HG02840 (cell line): ENCODE measurements at regions not wholly inside any gene's neighbourhood (a gene's known extent, or its start where the extent isn't known, plus 50 kb on each side); places are given as distances from the start of the nearest gene placed in this dataset.

Experiments used
- ATAC-seq: cut with Tn5 transposase; IDR thresholded peaks from one replicate; pipeline ENCODE4 v1.9.1; 2021; ENCODE audit warnings: mild to moderate bottlenecking, moderate library complexity, moderate number of reproducible peaks; ENCODE audit not compliant: unreplicated experiment, low FRiP score

DNA sequence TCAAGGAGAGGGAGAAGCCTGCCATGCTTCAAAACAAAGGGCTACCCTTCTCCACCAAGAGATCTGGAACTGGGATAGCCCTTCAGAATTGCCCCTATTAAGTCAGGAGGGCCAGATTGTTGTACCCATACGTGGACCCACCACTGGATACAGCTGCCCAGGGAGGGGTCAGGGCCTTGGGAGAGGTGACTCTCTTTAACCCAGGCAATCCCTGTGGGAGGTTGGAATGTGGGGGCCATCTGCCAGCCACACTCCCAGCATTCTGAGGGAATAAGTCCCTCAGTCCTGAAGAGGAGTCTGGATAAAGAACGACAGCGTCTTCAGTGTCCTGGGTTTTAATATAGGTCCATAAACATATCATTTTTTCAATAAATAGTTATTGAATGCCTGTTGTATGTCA is 588.2 kb upstream of the TENM4 start:
- no peak for ATAC-seq

GRCh38 chr11:80024119-80024518 is 583.3 kb upstream of the TENM4 start:
- no peak for ATAC-seq

DNA sequence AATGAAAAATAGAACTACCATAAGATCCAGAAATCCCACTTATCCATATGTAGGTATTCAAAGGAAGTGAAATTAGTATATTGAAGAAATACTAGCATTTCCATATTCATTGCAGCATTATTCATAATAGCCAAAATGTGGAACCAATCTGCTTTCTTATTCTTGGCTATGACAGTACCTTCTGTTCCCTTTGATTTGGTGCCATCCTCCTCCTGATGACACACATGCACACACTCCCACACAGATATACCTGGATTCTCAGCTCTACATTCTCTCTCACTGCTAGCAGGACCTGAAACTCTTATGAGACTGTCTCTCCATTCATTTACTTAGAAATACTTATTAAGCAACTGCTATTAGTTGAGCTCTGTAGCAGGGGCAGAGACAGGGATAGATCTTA is 582.6 kb upstream of the TENM4 start:
- no peak for ATAC-seq

DNA sequence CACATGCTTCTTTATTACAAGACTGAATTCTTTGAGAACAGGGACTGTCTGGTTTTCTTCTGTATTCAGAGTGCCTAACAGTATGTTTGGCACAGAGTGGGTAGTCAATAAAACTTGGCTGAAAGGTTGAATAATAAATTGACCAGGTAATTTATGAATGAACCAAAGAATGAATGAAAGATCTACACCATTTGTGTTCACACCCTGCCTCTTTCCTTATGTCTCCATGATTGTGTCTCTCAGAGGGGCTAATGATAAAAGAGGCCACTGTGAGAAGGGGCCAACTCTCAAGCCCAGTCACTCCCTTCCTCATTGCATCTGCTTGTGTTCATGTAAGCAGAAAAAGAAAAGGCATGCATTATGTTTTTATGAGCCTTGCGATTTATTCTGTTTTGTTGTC is 569.7 kb upstream of the TENM4 start:
- no peak for ATAC-seq

DNA sequence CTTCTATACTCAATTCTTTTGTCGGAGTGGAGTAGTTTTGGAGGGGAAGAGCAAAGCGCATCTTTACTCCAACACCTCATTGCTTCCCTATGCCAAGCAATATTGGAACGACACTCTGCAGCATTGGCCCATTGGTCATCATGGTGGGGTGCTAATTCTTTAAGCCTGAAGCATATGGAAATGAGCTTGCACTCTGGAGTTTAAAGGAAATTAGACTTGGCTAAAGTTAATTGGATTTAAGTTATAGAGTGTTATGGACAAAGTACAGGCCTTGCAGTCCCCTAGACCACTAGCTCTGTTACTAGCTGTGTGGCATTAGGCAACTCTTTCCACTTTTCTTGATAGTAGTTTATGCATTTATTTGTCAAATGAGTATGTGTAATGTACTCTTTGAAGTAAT is 568.3 kb upstream of the TENM4 start:
- no peak for ATAC-seq

GRCh38 chr11:80007616-80008015 is 566.8 kb upstream of the TENM4 start:
- ATAC-seq = no peak

- no peak for ATAC-seq
Observed at GRCh38 chr11:79990141-79990540, 549.3 kb upstream of the TENM4 start.

DNA sequence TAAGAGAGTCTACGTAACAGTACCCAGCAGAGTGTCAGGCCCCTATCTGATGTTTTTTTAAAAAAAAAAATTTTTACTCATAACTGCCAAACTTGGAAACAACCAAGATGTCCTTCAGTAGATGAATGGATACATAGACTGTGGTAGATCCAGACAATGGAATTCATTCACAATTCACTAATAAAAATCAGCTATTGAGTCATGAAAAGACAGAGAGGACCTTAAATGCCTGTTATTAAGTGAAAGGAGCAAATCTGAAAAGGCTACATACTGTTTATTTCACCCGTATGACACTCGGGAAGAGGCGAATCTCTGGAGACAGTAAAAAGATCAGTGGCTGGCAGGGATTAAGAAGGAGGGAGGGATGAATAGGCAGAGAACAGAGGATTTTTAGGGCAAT is 541.4 kb upstream of the TENM4 start:
- no peak for ATAC-seq

DNA sequence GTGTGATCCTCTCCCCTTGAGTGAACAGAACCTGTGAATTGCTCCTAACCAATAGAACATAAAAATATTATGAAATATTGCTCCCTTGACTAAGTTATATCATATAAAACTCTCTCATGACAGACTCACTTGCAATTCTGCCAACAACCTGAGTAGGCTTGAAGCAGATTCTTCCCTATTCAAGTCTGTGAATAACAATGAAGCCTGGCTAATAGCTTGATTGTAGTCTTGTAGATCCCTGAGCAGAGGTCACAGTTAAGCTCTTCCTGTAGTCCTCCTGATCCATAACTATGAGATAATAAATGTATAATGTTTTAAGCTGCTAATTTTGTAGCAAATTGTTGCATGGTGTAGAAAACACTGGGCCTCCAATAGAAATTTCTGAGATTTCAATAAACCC is 540.1 kb upstream of the TENM4 start:
- ATAC-seq = no peak

DNA sequence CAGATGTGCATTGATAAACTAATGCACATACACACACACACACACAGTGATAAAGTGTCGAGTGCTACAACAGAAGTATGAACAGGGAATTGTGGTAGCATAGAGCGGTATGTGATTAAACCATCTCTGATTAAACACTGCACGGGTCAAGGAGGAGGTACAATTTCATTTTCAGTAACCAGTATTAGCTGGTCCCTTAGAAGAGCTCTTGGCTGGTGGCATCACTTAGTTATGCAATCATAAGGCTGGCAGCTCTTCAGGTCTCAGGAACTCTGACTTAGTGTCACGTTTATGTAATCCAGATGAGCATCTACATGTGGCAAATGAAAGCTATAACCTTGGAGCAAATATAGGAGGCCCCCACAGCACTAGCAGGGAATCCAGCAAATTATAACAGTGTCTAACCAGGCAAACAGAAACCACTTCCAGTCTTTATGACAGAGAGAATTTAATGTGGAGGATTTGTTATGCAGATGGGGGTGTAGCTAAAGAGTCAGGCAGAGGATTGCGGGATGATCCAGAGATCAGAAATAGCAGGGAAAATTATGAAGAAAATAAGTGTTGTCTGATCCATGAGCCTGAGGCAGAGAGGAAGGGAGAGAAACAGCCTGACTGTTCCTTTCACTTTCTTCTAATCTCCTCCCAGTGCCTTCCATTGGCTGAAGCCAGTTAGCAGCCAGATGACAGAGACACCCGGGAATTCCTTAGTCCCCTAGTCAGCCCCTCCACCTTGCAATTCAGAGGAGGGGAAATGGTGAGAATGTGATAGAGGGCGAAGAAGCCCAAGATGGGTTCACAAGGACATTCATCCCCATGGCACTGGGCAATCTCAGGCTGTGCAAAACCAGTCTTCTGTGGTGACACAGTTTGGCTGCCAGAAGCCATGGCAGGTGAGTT is 533.1 kb upstream of the TENM4 start:
- no peak for ATAC-seq

GRCh38 chr11:79971255-79971654 is 530.4 kb upstream of the TENM4 start:
- no peak for ATAC-seq

DNA sequence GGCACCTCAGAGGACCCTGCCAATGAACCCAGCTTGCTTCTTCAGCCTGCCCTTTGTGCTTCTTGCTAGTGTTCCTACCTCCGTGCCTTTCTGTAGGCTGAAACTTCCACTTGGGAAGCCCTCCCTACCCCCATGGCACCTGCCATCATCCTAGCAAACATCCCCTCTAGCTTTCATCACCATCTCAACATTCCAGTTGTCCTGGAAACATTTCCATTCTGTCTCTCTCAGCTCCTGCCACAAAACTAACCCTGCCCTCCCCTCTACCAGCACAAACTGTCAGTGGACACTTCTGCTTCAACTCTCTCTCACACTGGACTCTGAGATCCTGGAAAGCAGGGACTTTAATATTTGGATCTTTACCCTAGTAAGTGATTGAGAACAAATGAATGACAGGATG is 525.8 kb upstream of the TENM4 start:
- ATAC-seq = no peak

- no peak for ATAC-seq
Observed at GRCh38 chr11:79963856-79964645, 523.2 kb upstream of the TENM4 start.

- ATAC-seq = no peak
Observed at GRCh38 chr11:79960461-79960860, 519.6 kb upstream of the TENM4 start.

GRCh38 chr11:79959318-79959717 is 518.5 kb upstream of the TENM4 start:
- ATAC-seq = no peak

- ATAC-seq = no peak
Observed at GRCh38 chr11:79957702-79958101, 516.9 kb upstream of the TENM4 start.

GRCh38 chr11:79956061-79956460 is 515.2 kb upstream of the TENM4 start:
- ATAC-seq = no peak

GRCh38 chr11:79953629-79954028 is 512.8 kb upstream of the TENM4 start:
- no peak for ATAC-seq

- ATAC-seq = no peak
Observed at GRCh38 chr11:79950741-79951140, 509.9 kb upstream of the TENM4 start.

DNA sequence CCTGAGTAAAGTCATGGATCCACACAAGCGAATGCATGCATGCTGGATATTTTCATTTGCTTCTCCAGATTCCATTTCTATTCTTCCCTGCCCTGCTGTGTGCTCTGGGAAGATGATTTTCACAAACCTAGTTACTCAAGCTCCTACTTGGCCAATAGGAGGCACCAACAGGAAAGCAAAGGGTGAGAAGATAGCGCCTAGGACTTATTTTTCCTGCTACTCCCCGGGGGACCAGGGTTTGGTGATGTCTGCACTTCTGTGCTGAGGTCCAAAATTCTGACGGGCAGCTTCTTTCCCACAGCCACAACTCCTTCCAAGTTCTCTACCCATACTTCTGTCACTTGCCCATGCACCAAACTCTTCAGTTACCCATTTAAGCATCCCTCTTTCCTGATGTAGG is 509.3 kb upstream of the TENM4 start:
- no peak for ATAC-seq

DNA sequence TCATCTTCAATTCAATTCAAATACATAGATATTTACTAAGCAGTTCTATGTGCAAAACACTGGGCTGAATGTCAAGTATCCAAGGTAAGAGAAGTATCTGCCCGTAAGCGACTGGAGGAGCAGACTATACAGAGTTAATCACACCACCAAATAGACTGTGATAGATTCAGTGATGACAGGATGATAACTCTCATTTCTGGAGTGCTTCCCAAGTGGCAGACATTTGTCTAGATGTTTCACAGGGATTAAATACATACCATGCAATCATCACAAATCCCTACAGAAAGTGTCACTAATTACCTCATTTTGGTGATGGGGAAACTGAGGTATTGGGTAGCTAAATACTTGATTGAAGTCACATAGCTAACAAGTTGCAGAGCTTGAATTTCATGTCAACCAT is 508.7 kb upstream of the TENM4 start:
- ATAC-seq = no peak

- ATAC-seq = no peak
Observed at GRCh38 chr11:79942646-79943045, 501.8 kb upstream of the TENM4 start.
